SH-SY5Y (cell line): ENCODE measurements at regions not wholly inside any gene's neighbourhood (a gene's known extent, or its start where the extent isn't known, plus 50 kb on each side); places are given as distances from the start of the nearest gene placed in this dataset.

Experiments
- GATA2 ChIP-seq: IDR thresholded peaks from 2 replicates; pipeline ENCODE4 v1.6.1; 2011; ENCODE audit warnings: mild to moderate bottlenecking, low read depth, low read length
- GATA3 ChIP-seq: IDR thresholded peaks from 2 replicates; pipeline ENCODE4 v1.6.1; 2011; ENCODE audit warnings: low read depth, mild to moderate bottlenecking, low read length, moderate library complexity

DNA sequence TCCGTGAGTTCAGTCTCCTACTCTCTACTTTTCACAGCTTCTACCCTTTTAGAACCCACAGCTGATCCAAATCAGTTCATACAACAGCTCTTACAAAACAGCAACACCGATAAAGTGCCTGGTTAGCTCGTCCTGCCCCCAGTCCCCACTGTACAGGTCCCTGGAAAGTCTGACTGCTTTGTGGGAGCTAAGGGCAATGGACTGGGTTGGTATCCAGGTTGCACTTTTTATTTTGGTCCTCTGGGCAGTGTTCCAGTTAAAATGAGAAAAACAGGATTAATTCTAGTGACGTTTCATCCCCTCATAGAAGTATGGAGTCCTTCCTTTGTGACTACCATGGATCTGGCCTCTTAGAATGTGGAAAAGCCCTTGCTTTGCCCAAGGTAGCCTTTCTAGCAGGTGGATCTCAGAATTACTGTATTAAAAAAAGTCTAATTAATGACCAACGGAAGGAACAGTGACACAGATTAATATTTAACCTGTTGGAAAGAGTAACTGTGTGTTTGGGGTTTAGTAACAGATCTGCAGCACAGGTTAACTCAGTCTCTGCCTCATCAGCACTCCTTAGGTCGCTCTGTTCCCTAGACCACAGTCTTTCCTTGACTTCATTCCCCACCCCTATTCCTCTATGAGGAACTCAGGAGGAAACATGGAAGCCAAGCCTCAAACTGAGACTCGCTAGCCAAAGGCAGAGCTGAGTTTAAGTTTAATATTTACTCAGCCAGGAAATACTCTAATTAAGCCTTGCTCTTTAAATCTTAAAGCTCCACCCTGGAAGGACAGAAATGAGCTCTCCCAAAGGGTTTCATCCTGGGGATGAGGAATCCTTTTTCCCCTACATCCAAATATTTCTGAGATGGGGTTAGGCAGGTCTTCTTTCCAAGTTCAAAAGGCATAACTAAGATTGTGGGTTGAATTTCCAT is 52.8 kb upstream of the ITGA6 start:
- no peak for TF ChIP-seq GATA3
- no peak for TF ChIP-seq GATA2
